K562 (cell line): ENCODE measurements at regions not wholly inside any gene's neighbourhood (a gene's known extent, or its start where the extent isn't known, plus 50 kb on each side); places are given as distances from the start of the nearest gene placed in this dataset.

ENCODE experiments used
- ATAC-seq: fragments of 200-7000 bp; cut with Tn5 transposase; 3 replicates; pipeline ENCODE4 v1.9.1; 2020; ENCODE audit warnings: moderate library complexity
- BruUV-seq: library from RNA; stranded (reverse); fragments of 400-500 nt; replicated peaks from 2 replicates; lab custom pipeline; 2021; lab: Mats Ljungman, UMichigan
- CTCF ChIA-PET: fragments of 300-600 bp; formaldehyde crosslinking; extraction: SDS; loops from one replicate; lab custom pipeline; 2021; ENCODE audit warnings: low intra/inter-chr PET ratio; lab: Yijun Ruan, JAX
- POLR2A ChIA-PET: fragments of 300-600, 350-650 bp; sonication (Branson Sonifier 250); formaldehyde crosslinking; extraction: SDS; loops from one replicate; lab custom pipeline; 2021; ENCODE audit warnings: antibody characterized with exemption, inconsistent platforms; lab: Yijun Ruan, JAX
- DNase-seq, 4 experiments: peaks; one replicate each; pipeline versions ENCODE4 v3.0.0 to v3.0.0-alpha.2; 2011 to 2018; ENCODE audit warnings: low spot score in 3 of 4, mixed read lengths in 3 of 4; ENCODE audit errors: extremely low read depth in 1 of 4
- FAIRE-seq: peaks from 2 replicates; lab custom pipeline; 2011; peaks lifted over from hg19 to GRCh38; lab: Jason Lieb, UNC
- H2AFZ ChIP-seq: 2 replicates; pipeline ENCODE4 v1.6.0; 2011; ENCODE audit warnings: low read depth, low read length, control low read depth, inconsistent platforms
- H3K27ac ChIP-seq: fragments of 200-600 bp; 3 replicates; pipeline ENCODE4 v1.8.0; 2011; ENCODE audit warnings: low read depth, mild to moderate bottlenecking, control low read depth, inconsistent platforms, low read length, moderate library complexity, mixed read lengths; ENCODE audit errors: extremely low read depth
- H3K27me3 ChIP-seq, 2 experiments: fragments of 300-600 bp in 1 of 2; 2 replicates in 1 of 2; 3 replicates in 1 of 2; pipeline versions ENCODE4 v1.6.0 to v1.8.0; 2011; ENCODE audit warnings: inconsistent platforms in 2 of 2, low read length in 2 of 2, mild to moderate bottlenecking in 1 of 2, mixed read lengths in 1 of 2, moderate library complexity in 1 of 2; ENCODE audit not compliant: control insufficient read depth in 2 of 2, insufficient read depth in 2 of 2
- H3K36me3 ChIP-seq: fragments of 300-600 bp; 3 replicates; pipeline ENCODE4 v1.8.0; 2011; ENCODE audit warnings: mild to moderate bottlenecking, low read length, inconsistent platforms; ENCODE audit not compliant: control insufficient read depth, insufficient read depth
- H3K4me1 ChIP-seq, 2 experiments: fragments of 200-600 bp in 1 of 2; replicated peaks in 1 of 2; 2 replicates in 1 of 2; 3 replicates in 1 of 2; pipeline versions ENCODE4 v1.5.1 to v1.8.0; 2011; ENCODE audit warnings: inconsistent platforms in 2 of 2, low read length in 2 of 2, mild to moderate bottlenecking in 1 of 2, mixed read lengths in 1 of 2, moderate library complexity in 1 of 2; ENCODE audit not compliant: control insufficient read depth in 2 of 2, insufficient read depth in 2 of 2
- H3K4me2 ChIP-seq: 2 replicates; pipeline ENCODE4 v1.6.1; 2011; ENCODE audit warnings: low read length, control low read depth, inconsistent platforms, mixed read lengths; ENCODE audit not compliant: insufficient read depth
- H3K4me3 ChIP-seq: fragments of 200-600 bp; sonication (generic), shearing (Covaris generic); 2 replicates; pipeline ENCODE4 v1.5.1; 2016; ENCODE audit warnings: control low read depth, inconsistent platforms
- H3K79me2 ChIP-seq: fragments of 200-600 bp; 3 replicates; pipeline ENCODE4 v1.8.0; 2011; ENCODE audit warnings: low read length, inconsistent platforms; ENCODE audit not compliant: control insufficient read depth, insufficient read depth
- H3K9ac ChIP-seq, 2 experiments: 2 replicates each; pipeline versions ENCODE4 v1.6.0 to v1.6.1; 2011; ENCODE audit warnings: low read depth in 2 of 2, low read length in 2 of 2, control low read depth in 1 of 2, inconsistent platforms in 1 of 2, mild to moderate bottlenecking in 1 of 2, mixed read lengths in 1 of 2; ENCODE audit not compliant: insufficient read depth in 1 of 2
- H3K9me1 ChIP-seq: one replicate; pipeline ENCODE4 v1.6.0; 2011; ENCODE audit warnings: inconsistent platforms, mild to moderate bottlenecking, low read length, moderate library complexity; ENCODE audit not compliant: control insufficient read depth, insufficient read depth
- H3K9me3 ChIP-seq: replicated peaks from 2 replicates; pipeline ENCODE4 v1.5.1; 2011; ENCODE audit warnings: low read depth, low read length, inconsistent platforms; ENCODE audit not compliant: control insufficient read depth, insufficient read depth
- H4K20me1 ChIP-seq: replicated peaks from 2 replicates; pipeline ENCODE4 v1.6.1; 2011; ENCODE audit warnings: low read length, inconsistent platforms, mixed read lengths; ENCODE audit not compliant: control insufficient read depth, insufficient read depth
- ARHGAP35 ChIP-seq: fragments of 450-650 bp; IDR thresholded peaks from 2 replicates; pipeline ENCODE4 v1.6.1; 2018; ENCODE audit not compliant: partially characterized antibody
- CREM ChIP-seq: IDR thresholded peaks from 2 replicates; pipeline ENCODE4 v1.6.1; 2014; ENCODE audit warnings: antibody characterized with exemption, low read depth
- ELF1 ChIP-seq: fragments of 200-800 bp; sonication (Bioruptor generic); IDR thresholded peaks from 2 replicates; pipeline ENCODE4 v1.6.1; 2016; ENCODE audit warnings: missing genetic modification characterization, missing compliant biosample characterization
- KDM4B ChIP-seq, 2 experiments: fragments of 450-650 bp in 1 of 2; sonication (generic) in 1 of 2; IDR thresholded peaks; 2 replicates each; pipeline ENCODE4 v1.6.1; 2016 to 2017; ENCODE audit warnings: borderline replicate concordance in 2 of 2, antibody characterized with exemption in 1 of 2, low read depth in 1 of 2, mild to moderate bottlenecking in 1 of 2
- NBN ChIP-seq: fragments of 450-650 bp; IDR thresholded peaks from 2 replicates; pipeline ENCODE4 v1.6.1; 2016; ENCODE audit warnings: low read depth, mild to moderate bottlenecking
- NCOA1 ChIP-seq: fragments of 450-650 bp; IDR thresholded peaks from 2 replicates; pipeline ENCODE4 v1.6.1; 2016; ENCODE audit warnings: low read depth
- NFXL1 ChIP-seq: fragments of 450-650 bp; formaldehyde crosslinking; IDR thresholded peaks from 2 replicates; pipeline ENCODE4 v1.4.0; 2021; ENCODE audit warnings: mild to moderate bottlenecking
- NR2C1 ChIP-seq, 2 experiments: fragments of 450-650 bp; IDR thresholded peaks; 2 replicates each; pipeline ENCODE4 v1.6.1; 2017; ENCODE audit warnings: mild to moderate bottlenecking in 2 of 2, antibody characterized with exemption in 1 of 2, inconsistent platforms in 1 of 2, missing compliant biosample characterization in 1 of 2, missing genetic modification characterization in 1 of 2
- PKNOX1 ChIP-seq: fragments of 450-650 bp; IDR thresholded peaks from 2 replicates; pipeline ENCODE4 v1.6.1; 2016
- TAL1 ChIP-seq: fragments of 450-650 bp; IDR thresholded peaks from 2 replicates; pipeline ENCODE4 v1.6.1; 2016; ENCODE audit warnings: mild to moderate bottlenecking
- TRIM28 ChIP-seq: fragments of 450-650 bp; IDR thresholded peaks from 2 replicates; pipeline ENCODE4 v1.6.1; 2017
- YBX1 ChIP-seq: fragments of 450-650 bp; IDR thresholded peaks from 2 replicates; pipeline ENCODE4 v1.7.1; 2016; ENCODE audit warnings: mild to moderate bottlenecking
- ZNF165 ChIP-seq: fragments of 250-450 bp; sonication (Bioruptor Pico); IDR thresholded peaks from 2 replicates; pipeline ENCODE4 v1.4.0; 2020; ENCODE audit warnings: borderline replicate concordance
- ZNF507 ChIP-seq: conservative IDR thresholded peaks from 2 replicates; pipeline ENCODE4 v1.6.1; 2017; ENCODE audit warnings: missing genetic modification characterization, missing compliant biosample characterization
- ZNF57 ChIP-seq: fragments of 450-650 bp; formaldehyde crosslinking; IDR thresholded peaks from 2 replicates; pipeline ENCODE4 v1.4.0; 2020; ENCODE audit warnings: mild to moderate bottlenecking, moderate library complexity
- ZNF830 ChIP-seq: fragments of 250-450 bp; sonication (Bioruptor Pico); IDR thresholded peaks from 2 replicates; pipeline ENCODE4 v1.5.0; 2021; ENCODE audit warnings: mild to moderate bottlenecking
- WGBS: fragments of 100-300 bp; shearing (Covaris generic); methylation state at CpG from one replicate; pipeline ENCODE4 v1.1.6; 2016; ENCODE audit warnings: low coverage, mixed read lengths; ENCODE audit not compliant: insufficient coverage; ENCODE audit errors: missing lambda C conversion rate; 5-methylcytosine and 5-hydroxymethylcytosine counted together
- in situ Hi-C: fragments of 300-500 bp; cut with MboI; formaldehyde crosslinking; loops from 4 replicates; pipeline ENCODE4 v1.15.0; 2018; ENCODE audit warnings: inconsistent platforms, mixed read lengths
- intact Hi-C: fragments of 100-400 bp; cut with micrococcal nuclease; formaldehyde crosslinking; loops from 2 replicates; pipeline ENCODE4 v1.14.2; 2022
- TF ChIP-seq, protein P1 (sequence below): sonication (generic); formaldehyde crosslinking; IDR thresholded peaks from 2 replicates; pipeline ENCODE4 v1.8.0; 2023; ENCODE audit warnings: mild to moderate bottlenecking, missing genetic modification reagents
- TF ChIP-seq, protein P2 (sequence below): fragments of 450-650 bp; formaldehyde crosslinking; IDR thresholded peaks from 2 replicates; pipeline ENCODE4 v1.4.0; 2022; ENCODE audit warnings: missing genetic modification characterization

DNA sequence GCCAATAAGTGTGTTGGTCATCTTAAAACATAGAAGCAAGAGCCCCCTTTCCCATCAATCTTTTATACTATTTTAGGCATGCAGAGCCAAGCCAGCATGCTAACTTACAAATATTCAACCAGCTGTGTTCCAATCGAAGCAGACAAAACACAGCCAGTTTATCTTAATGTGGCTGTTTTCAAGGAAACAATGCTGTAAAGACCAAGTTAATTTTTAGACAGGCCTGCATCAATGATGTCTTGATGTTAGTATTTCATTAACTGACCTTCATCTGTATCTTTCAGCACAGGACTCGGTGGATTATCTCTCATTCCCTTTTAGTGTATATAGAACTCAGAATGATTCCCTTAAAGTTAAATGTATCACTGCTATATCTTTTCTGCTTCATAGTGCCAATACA, 262.0 kb upstream of the ZWINT start:
- TF ChIP-seq, protein P1, sequence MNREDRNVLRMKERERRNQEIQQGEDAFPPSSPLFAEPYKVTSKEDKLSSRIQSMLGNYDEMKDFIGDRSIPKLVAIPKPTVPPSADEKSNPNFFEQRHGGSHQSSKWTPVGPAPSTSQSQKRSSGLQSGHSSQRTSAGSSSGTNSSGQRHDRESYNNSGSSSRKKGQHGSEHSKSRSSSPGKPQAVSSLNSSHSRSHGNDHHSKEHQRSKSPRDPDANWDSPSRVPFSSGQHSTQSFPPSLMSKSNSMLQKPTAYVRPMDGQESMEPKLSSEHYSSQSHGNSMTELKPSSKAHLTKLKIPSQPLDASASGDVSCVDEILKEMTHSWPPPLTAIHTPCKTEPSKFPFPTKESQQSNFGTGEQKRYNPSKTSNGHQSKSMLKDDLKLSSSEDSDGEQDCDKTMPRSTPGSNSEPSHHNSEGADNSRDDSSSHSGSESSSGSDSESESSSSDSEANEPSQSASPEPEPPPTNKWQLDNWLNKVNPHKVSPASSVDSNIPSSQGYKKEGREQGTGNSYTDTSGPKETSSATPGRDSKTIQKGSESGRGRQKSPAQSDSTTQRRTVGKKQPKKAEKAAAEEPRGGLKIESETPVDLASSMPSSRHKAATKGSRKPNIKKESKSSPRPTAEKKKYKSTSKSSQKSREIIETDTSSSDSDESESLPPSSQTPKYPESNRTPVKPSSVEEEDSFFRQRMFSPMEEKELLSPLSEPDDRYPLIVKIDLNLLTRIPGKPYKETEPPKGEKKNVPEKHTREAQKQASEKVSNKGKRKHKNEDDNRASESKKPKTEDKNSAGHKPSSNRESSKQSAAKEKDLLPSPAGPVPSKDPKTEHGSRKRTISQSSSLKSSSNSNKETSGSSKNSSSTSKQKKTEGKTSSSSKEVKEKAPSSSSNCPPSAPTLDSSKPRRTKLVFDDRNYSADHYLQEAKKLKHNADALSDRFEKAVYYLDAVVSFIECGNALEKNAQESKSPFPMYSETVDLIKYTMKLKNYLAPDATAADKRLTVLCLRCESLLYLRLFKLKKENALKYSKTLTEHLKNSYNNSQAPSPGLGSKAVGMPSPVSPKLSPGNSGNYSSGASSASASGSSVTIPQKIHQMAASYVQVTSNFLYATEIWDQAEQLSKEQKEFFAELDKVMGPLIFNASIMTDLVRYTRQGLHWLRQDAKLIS (CRISPR knock-in tag): no peak
- TF ChIP-seq YBX1 (no peak), NBN (no peak), NCOA1 (no peak), ELF1 (tag) (no peak), ARHGAP35 (no peak), NR2C1 (IDR thresholded peaks at IDR 0.05) (no peak), NR2C1 (tag; IDR thresholded peaks at IDR 0.05) (no peak), PKNOX1 (no peak), ZNF57 (no peak), ZNF165 (CRISPR knock-in tag) (no peak), TAL1 (no peak), TRIM28 (no peak), NFXL1 (CRISPR knock-in tag) (no peak), KDM4B (IDR thresholded peaks at IDR 0.05; ENCODE audit: borderline replicate concordance in 2 of 2, low read depth in 1 of 2) (no peak), CREM (no peak), ZNF830 (CRISPR knock-in tag) (no peak), ZNF507 (tag) (no peak)
- TF ChIP-seq, protein P2, sequence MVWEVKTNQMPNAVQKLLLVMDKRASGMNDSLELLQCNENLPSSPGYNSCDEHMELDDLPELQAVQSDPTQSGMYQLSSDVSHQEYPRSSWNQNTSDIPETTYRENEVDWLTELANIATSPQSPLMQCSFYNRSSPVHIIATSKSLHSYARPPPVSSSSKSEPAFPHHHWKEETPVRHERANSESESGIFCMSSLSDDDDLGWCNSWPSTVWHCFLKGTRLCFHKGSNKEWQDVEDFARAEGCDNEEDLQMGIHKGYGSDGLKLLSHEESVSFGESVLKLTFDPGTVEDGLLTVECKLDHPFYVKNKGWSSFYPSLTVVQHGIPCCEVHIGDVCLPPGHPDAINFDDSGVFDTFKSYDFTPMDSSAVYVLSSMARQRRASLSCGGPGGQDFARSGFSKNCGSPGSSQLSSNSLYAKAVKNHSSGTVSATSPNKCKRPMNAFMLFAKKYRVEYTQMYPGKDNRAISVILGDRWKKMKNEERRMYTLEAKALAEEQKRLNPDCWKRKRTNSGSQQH (CRISPR knock-in tag): no peak
- TF ChIP-seq, all 486 proteins: peak for 0
- ATAC-seq (no peak), FAIRE-seq (no peak), DNase-seq (no peak)
- 0% methylated on average over 2 of the region's 2 CpGs for WGBS
- ChIA-PET CTCF (no interaction called here), POLR2A (no interaction called here)
- Histone ChIP-seq H3K9me3 (no peaks in the 10 kb centered on the region; the same call in 1 of the 2 replicates), H3K79me2 (no peaks in the 10 kb centered on the region), H3K27me3 (no peaks in the 10 kb centered on the region), H4K20me1 (no peaks in the 10 kb centered on the region), H3K36me3 (no peaks in the 10 kb centered on the region), H2AFZ (no peak overlapping the region), H3K9me1 (no peaks in the 10 kb centered on the region), H3K4me3 (no peak overlapping the region), H3K27ac (no peak overlapping the region), H3K9ac (no peak overlapping the region), H3K4me1 (no peaks in the 10 kb centered on the region), H3K4me2 (no peak overlapping the region)
- BruUV-seq: no TSS peak
- in situ Hi-C loops: no loop called here
- intact Hi-C loops: no loop called here
